MM.1S (cell line): ENCODE measurements at regions not wholly inside any gene's neighbourhood (a gene's known extent, or its start where the extent isn't known, plus 50 kb on each side); places are given as distances from the start of the nearest gene placed in this dataset.

Source experiments
- DNase-seq: peaks from one replicate; pipeline ENCODE4 v3.0.0-alpha.2; 2015
- H2AFZ ChIP-seq: fragments of 300-600 bp; sonication (generic); 2 replicates; pipeline ENCODE4 v1.6.0; 2016; ENCODE audit warnings: antibody characterized with exemption, low read length
- H3F3A ChIP-seq: fragments of 300-600 bp; sonication (generic); 2 replicates; pipeline ENCODE4 v1.6.1; 2016; ENCODE audit warnings: mild to moderate bottlenecking, antibody characterized with exemption, low read length, moderate library complexity, mixed read lengths; ENCODE audit not compliant: insufficient read depth
- H3K27ac ChIP-seq: fragments of 300-600 bp; sonication (generic); 2 replicates; pipeline ENCODE4 v1.5.1; 2016; ENCODE audit warnings: mild to moderate bottlenecking, low read length
- H3K27me3 ChIP-seq: fragments of 300-600 bp; sonication (generic); replicated peaks from 2 replicates; pipeline ENCODE4 v1.6.0; 2016; ENCODE audit warnings: low read length; ENCODE audit not compliant: insufficient read depth
- H3K36me3 ChIP-seq: fragments of 300-600 bp; sonication (generic); replicated peaks from 2 replicates; pipeline ENCODE4 v1.6.1; 2016; ENCODE audit warnings: mild to moderate bottlenecking, low read length, mixed read lengths; ENCODE audit not compliant: insufficient read depth
- H3K4me1 ChIP-seq: fragments of 300-600 bp; sonication (generic); 2 replicates; pipeline ENCODE4 v1.6.1; 2016; ENCODE audit warnings: low read length, mixed read lengths
- H3K4me2 ChIP-seq: fragments of 300-600 bp; sonication (generic); 2 replicates; pipeline ENCODE4 v1.6.0; 2016; ENCODE audit warnings: low read depth, low read length
- H3K4me3 ChIP-seq: fragments of 300-600 bp; sonication (generic); 2 replicates; pipeline ENCODE4 v1.5.1; 2016; ENCODE audit warnings: low read length, mixed read lengths
- H3K79me2 ChIP-seq: fragments of 300-600 bp; sonication (generic); 2 replicates; pipeline ENCODE4 v1.6.1; 2016; ENCODE audit warnings: mixed run types, low read length, mixed read lengths
- H3K9ac ChIP-seq: fragments of 300-600 bp; sonication (generic); 2 replicates; pipeline ENCODE4 v1.6.1; 2016; ENCODE audit warnings: low read length, mixed read lengths
- H3K9me2 ChIP-seq: fragments of 300-600 bp; sonication (generic); replicated peaks from 2 replicates; pipeline ENCODE4 v1.6.1; 2016; ENCODE audit warnings: mild to moderate bottlenecking, low read length, mixed read lengths; ENCODE audit not compliant: insufficient read depth
- H3K9me3 ChIP-seq: fragments of 300-600 bp; sonication (generic); replicated peaks from 2 replicates; pipeline ENCODE4 v1.6.1; 2016; ENCODE audit warnings: mild to moderate bottlenecking, low read length, mixed read lengths; ENCODE audit not compliant: insufficient read depth
- H4K20me1 ChIP-seq: fragments of 300-600 bp; sonication (generic); 2 replicates; pipeline ENCODE4 v1.6.1; 2016; ENCODE audit warnings: mild to moderate bottlenecking, low read length, moderate library complexity, mixed read lengths; ENCODE audit not compliant: insufficient read depth
- EZH2 ChIP-seq: fragments of 300-600 bp; sonication (generic); optimal IDR thresholded peaks from 2 replicates; pipeline ENCODE3; 2017; ENCODE audit warnings: low read depth, mild to moderate bottlenecking, antibody characterized with exemption, low read length, mixed read lengths
- EZH2phosphoT487 ChIP-seq: fragments of 300-600 bp; sonication (generic); IDR thresholded peaks from 2 replicates; pipeline ENCODE4 v1.6.1; 2018; ENCODE audit warnings: antibody characterized with exemption, low read length
- TF ChIP-seq, protein P1 (sequence below): fragments of 300-600 bp; sonication (generic); IDR thresholded peaks from 2 replicates; pipeline ENCODE4 v1.5.1; 2016; ENCODE audit warnings: antibody characterized with exemption, low read length, mixed read lengths

DNA sequence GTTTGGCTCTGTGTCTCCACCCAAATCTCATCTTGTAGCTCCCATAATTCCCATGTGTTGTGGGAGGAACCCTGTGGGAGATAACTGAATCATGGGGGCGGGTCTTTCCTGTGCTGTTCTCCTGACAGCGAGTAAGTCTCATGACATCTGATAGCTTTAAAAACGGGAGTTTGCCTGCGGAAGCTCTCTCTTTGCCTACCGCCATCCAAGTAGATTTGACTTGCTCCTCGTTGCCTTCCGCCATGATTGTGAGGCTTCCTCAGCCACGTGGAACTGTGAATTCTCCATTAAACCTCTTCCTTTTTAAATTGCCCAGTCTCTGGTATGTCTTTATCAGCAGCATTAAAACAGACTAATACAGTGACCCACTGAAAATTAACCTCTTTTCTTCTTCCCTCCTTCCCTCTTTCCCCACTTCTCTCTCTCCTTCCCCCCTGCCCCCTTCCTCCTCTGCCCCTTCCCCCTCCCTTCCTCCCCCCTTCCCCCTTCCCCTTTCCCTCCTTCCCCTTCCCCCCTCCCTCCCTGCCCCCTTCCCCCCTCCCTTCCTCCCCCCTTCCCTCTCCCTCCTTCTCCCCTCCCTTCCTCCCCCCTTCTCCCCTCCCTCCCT, 818.8 kb downstream of the SLC4A3 start:
- Histone ChIP-seq H3K4me3 (no peak overlapping the region), H3K79me2 (no peaks in the 10 kb centered on the region), H3K9me2 (no peaks in the 10 kb centered on the region), H3K4me1 (no peaks in the 10 kb centered on the region), H4K20me1 (no peaks in the 10 kb centered on the region), H3K27ac (no peak overlapping the region), H3K9ac (no peak overlapping the region), H3K36me3 (no peaks in the 10 kb centered on the region), H3F3A (no peaks in the 10 kb centered on the region), H3K27me3 (no peaks in the 10 kb centered on the region), H2AFZ (no peak overlapping the region), H3K4me2 (no peak overlapping the region), H3K9me3 (no peaks in the 10 kb centered on the region)
- DNase-seq: no peak
- no peak for TF ChIP-seq EZH2
- TF ChIP-seq EZH2phosphoT487: no peak

DNA sequence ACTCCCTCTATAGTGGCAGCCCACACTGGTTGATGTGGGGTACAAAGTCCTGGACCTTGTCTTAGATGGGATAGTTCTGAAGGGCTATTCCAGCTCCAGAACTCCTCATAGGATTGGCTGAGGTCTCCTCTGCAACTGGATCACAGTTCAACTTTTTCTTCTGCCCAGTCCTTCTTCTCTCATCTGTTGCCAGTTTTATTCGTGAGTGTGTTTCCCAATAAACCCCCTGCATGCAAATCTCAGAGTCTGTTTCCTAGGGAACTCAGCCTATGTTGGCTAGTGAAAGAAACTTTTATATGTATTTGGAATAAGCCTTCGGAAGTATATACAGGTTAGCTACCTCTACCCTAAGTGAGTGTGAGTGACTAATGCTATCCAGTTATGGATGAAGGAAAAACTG, 823.4 kb downstream of the SLC4A3 start:
- TF ChIP-seq, protein P1, sequence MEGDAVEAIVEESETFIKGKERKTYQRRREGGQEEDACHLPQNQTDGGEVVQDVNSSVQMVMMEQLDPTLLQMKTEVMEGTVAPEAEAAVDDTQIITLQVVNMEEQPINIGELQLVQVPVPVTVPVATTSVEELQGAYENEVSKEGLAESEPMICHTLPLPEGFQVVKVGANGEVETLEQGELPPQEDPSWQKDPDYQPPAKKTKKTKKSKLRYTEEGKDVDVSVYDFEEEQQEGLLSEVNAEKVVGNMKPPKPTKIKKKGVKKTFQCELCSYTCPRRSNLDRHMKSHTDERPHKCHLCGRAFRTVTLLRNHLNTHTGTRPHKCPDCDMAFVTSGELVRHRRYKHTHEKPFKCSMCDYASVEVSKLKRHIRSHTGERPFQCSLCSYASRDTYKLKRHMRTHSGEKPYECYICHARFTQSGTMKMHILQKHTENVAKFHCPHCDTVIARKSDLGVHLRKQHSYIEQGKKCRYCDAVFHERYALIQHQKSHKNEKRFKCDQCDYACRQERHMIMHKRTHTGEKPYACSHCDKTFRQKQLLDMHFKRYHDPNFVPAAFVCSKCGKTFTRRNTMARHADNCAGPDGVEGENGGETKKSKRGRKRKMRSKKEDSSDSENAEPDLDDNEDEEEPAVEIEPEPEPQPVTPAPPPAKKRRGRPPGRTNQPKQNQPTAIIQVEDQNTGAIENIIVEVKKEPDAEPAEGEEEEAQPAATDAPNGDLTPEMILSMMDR: no peak
- TF ChIP-seq EZH2 (no peak), EZH2phosphoT487 (no peak)
- Histone ChIP-seq H3K9me2 (no peaks in the 10 kb centered on the region), H3K27ac (no peak overlapping the region), H3K4me2 (no peak overlapping the region), H3K79me2 (no peaks in the 10 kb centered on the region), H3K9ac (no peak overlapping the region), H3K4me3 (no peak overlapping the region), H2AFZ (no peak overlapping the region), H3K4me1 (no peaks in the 10 kb centered on the region), H3F3A (no peaks in the 10 kb centered on the region), H3K36me3 (no peaks in the 10 kb centered on the region), H3K27me3 (no peaks in the 10 kb centered on the region), H4K20me1 (no peaks in the 10 kb centered on the region), H3K9me3 (no peaks in the 10 kb centered on the region)
- DNase-seq: no peak

DNA sequence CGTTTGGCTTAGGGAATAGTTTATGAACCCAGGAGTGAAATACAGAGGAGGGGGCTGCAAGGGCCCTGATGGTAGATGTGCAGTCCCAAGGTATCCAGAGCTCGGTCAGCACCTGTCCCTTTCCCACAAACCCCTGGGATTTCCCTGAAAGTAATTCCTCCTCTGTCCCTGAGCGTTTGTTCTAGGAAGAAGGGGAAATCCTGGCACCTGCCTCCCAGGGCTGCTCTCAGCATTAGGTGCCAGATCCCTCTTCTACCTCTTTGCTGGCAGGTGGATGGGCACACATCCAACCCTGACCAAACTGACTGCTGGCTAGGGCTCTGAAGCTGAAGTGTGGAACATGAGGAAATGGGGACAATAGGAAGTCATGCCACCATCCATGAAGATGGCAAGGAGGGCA, 824.0 kb downstream of the SLC4A3 start:
- TF ChIP-seq, protein P1: no peak
- TF ChIP-seq EZH2phosphoT487 (no peak), EZH2 (no peak)
- Histone ChIP-seq H3K27me3 (no peaks in the 10 kb centered on the region), H4K20me1 (no peaks in the 10 kb centered on the region), H3K4me1 (no peaks in the 10 kb centered on the region), H2AFZ (no peak overlapping the region), H3K9me3 (no peaks in the 10 kb centered on the region), H3K9ac (no peak overlapping the region), H3K4me2 (no peak overlapping the region), H3K9me2 (no peaks in the 10 kb centered on the region), H3K36me3 (no peaks in the 10 kb centered on the region), H3F3A (no peaks in the 10 kb centered on the region), H3K79me2 (no peaks in the 10 kb centered on the region), H3K27ac (no peak overlapping the region), H3K4me3 (no peak overlapping the region)
- DNase-seq: no peak

DNA sequence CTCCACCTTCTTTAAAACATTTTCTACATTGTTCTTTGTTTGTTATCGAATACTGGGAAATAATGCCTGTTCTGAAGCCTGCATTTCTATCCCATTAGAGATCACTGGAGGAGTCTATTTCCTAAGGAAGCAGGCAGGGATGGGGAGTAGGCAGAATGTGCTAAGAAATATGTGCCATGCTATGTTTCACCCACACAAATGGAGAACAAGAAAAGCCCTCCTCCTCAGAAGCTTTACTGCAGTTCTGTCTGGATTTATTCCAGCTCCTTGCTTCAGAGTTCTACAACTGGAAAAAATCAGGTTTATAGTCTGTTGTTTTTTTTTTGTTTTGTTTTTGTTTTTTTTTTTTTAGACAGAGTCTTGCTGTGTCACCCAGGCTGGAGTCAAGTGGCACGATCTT, 825.1 kb downstream of the SLC4A3 start:
- Histone ChIP-seq H3K79me2 (no peaks in the 10 kb centered on the region), H3K36me3 (no peaks in the 10 kb centered on the region), H3K27ac (no peak overlapping the region), H3K4me1 (no peaks in the 10 kb centered on the region), H3F3A (no peaks in the 10 kb centered on the region), H2AFZ (no peak overlapping the region), H3K4me2 (no peak overlapping the region), H3K9me2 (no peaks in the 10 kb centered on the region), H4K20me1 (no peaks in the 10 kb centered on the region), H3K4me3 (no peak overlapping the region), H3K9me3 (no peaks in the 10 kb centered on the region), H3K9ac (no peak overlapping the region), H3K27me3 (no peaks in the 10 kb centered on the region)
- no peak for DNase-seq
- no peak for TF ChIP-seq EZH2phosphoT487
- TF ChIP-seq EZH2: no peak
- TF ChIP-seq, protein P1: no peak
